ENCODE measurements at regions not wholly inside any gene's neighbourhood (a gene's known extent, or its start where the extent isn't known, plus 50 kb on each side); places are given as distances from the start of the nearest gene placed in this dataset.
"Not testable (repeated sequence)": the region's sequence is repeated elsewhere in the genome, so short reads cannot be mapped to it uniquely, and the experiment has no call there.

DNA sequence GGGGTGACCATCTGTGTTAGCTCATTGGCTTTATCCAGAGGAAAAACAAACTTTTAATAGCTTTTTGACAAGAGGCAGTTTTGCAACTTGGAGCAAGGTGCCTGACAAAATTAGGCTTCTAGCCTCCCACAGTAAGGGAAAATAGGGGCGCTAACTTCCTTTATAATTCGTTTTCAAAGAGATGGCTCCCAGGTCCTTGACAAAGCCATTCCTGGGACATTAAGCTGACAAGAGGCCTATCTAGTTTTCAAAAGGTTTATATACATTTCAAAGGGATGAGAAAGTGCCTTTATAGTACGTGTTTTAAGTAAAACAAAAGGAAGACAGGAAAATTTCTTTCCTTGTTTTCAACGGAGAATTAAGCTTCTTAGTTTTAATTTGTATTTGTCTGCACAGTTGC is 159.4 kb upstream of the GCFC2 start:
- H3K36me3 ChIP-seq = no peaks in the 10 kb centered on the region
- no peaks in the 10 kb centered on the region for H3K9me3 ChIP-seq
- no peaks in the 10 kb centered on the region for H3K4me1 ChIP-seq
- H4K20me1 ChIP-seq = no peaks in the 10 kb centered on the region
- H3K4me2 ChIP-seq = no peak overlapping the region
- H3K9ac ChIP-seq = no peak overlapping the region
- no peak overlapping the region for H3K27ac ChIP-seq
- TF ChIP-seq Cebpa-rat (IDR thresholded peaks at IDR 0.05) = no peak
- H3K27me3 ChIP-seq = no peaks in the 10 kb centered on the region
- H3K4me3 ChIP-seq = no peak overlapping the region

DNA sequence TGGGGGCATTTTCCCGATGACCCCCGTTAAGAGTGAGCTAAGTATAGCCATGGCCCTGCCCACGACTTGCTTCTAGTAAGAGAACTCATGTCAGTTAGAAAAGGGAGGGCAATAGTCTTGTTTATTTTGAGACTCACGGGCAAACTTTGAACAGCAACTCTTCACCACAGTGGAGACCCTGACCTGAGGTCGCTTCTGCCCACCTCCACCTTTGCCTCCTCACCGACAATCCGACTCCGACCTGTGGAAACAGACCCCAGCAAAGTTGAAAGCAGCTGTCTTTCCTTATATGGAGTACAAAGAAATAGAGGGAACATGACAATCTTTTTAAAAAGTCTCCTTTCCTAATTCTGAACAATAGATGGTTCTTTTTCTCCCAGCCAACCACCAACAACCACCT is 155.0 kb upstream of the GCFC2 start:
- Histone ChIP-seq H3K27me3 (no peaks in the 10 kb centered on the region), H3K4me3 (no peak overlapping the region), H3K9me3 (no peaks in the 10 kb centered on the region), H4K20me1 (no peaks in the 10 kb centered on the region), H3K4me1 (no peaks in the 10 kb centered on the region), H3K27ac (no peak overlapping the region), H3K36me3 (no peaks in the 10 kb centered on the region), H3K9ac (no peak overlapping the region), H3K4me2 (no peak overlapping the region)
- TF ChIP-seq Cebpa-rat (IDR thresholded peaks at IDR 0.05) = no peak

DNA sequence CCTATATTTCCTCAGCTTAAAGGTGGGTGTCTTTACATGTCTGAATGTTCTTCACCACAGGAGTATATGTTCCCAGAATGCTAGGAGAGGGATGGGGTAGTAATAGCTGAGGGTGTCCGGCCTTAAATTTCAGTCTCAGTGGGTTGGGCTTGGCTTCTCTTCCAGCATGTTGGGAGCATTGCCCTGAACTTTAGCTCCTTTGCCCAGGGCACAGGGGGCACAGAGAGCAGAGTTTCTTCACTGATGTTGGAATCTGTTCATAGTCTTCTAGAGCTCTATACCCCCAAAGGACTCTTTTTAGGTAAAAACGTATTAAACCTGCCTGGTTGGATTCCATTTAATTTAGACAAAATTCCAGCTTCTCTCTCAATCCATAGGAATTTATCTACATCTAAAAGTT is 154.4 kb upstream of the GCFC2 start:
- no peaks in the 10 kb centered on the region for H3K27me3 ChIP-seq
- TF ChIP-seq Cebpa-rat (IDR thresholded peaks at IDR 0.05) = no peak
- no peak overlapping the region for H3K4me3 ChIP-seq
- H3K4me1 ChIP-seq = no peaks in the 10 kb centered on the region
- H3K9ac ChIP-seq = no peak overlapping the region
- no peaks in the 10 kb centered on the region for H3K9me3 ChIP-seq
- no peaks in the 10 kb centered on the region for H3K36me3 ChIP-seq
- no peak overlapping the region for H3K4me2 ChIP-seq
- no peak overlapping the region for H3K27ac ChIP-seq
- no peaks in the 10 kb centered on the region for H4K20me1 ChIP-seq

DNA sequence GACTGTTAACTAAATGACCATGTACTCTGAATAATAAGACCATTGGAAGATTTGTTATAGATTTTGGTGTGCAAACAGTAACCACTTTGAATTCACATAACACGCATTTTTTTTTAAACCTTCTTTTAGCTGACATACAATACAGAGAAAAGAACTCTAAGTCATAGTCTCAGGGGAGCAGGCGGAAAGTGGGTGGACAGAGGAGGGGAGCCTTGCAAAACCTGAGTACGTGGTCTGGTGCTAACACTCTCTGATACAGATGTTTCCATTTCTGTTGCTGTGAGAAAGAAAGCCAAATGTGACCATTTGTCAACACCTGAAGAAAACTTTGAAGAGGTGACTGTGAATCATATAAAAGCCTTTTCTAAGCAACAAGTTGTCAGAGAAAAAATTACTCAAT is 151.8 kb upstream of the GCFC2 start:
- no peak overlapping the region for H3K9ac ChIP-seq
- H3K27me3 ChIP-seq = no peaks in the 10 kb centered on the region
- no peak overlapping the region for H3K4me2 ChIP-seq
- no peaks in the 10 kb centered on the region for H3K36me3 ChIP-seq
- H3K4me1 ChIP-seq = no peaks in the 10 kb centered on the region
- TF ChIP-seq Cebpa-rat (IDR thresholded peaks at IDR 0.05) = no peak
- no peaks in the 10 kb centered on the region for H4K20me1 ChIP-seq
- H3K9me3 ChIP-seq = no peaks in the 10 kb centered on the region
- no peak overlapping the region for H3K4me3 ChIP-seq
- H3K27ac ChIP-seq = no peak overlapping the region

- no peaks in the 10 kb centered on the region for H3K36me3 ChIP-seq
- TF ChIP-seq Cebpa-rat (IDR thresholded peaks at IDR 0.05) = no peak
- no peaks in the 10 kb centered on the region for H4K20me1 ChIP-seq
- no peaks in the 10 kb centered on the region for H3K4me1 ChIP-seq
- H3K4me3 ChIP-seq = no peak overlapping the region
- peaks cover 19% of the 10 kb centered on the region for H3K9me3 ChIP-seq
- no peak overlapping the region for H3K27ac ChIP-seq
- no peak overlapping the region for H3K4me2 ChIP-seq
- no peak overlapping the region for H3K9ac ChIP-seq
- H3K27me3 ChIP-seq = no peaks in the 10 kb centered on the region
Observed at GRCh38 chr2:75853436-75853835, 142.7 kb upstream of the GCFC2 start.

GRCh38 chr2:75852639-75853038 is 141.9 kb upstream of the GCFC2 start:
- no peak for TF ChIP-seq Cebpa-rat (IDR thresholded peaks at IDR 0.05)
- no peak overlapping the region for H3K4me2 ChIP-seq
- H3K9me3 ChIP-seq = peaks cover 19% of the 10 kb centered on the region
- no peaks in the 10 kb centered on the region for H3K36me3 ChIP-seq
- no peaks in the 10 kb centered on the region for H4K20me1 ChIP-seq
- no peak overlapping the region for H3K9ac ChIP-seq
- no peaks in the 10 kb centered on the region for H3K27me3 ChIP-seq
- no peak overlapping the region for H3K27ac ChIP-seq
- no peak overlapping the region for H3K4me3 ChIP-seq
- no peaks in the 10 kb centered on the region for H3K4me1 ChIP-seq

DNA sequence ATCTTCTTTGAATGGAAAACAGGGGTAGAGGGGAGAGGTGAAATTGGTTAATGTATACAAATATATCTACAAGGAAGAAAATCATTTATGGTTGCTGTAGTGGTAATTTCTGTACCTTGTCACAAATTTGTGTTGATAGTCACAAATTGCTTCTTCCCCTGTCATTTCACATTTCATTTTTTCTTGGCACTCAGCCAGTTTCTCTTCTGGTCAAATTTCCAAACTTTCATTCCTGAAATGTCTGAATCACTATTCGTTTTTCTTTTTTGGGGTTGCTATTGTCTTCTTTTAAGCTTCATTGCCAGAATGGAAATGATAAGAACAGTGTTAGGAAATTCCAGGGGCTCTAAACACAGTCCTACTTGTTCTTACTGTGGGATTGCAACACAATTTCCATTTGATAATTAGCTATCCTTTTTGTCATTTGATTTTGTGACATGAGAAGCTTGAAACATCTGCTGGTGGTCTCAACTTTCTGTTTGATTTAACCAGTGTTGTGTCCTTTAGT is 136.0 kb upstream of the GCFC2 start:
- Histone ChIP-seq H3K4me2 (no peak overlapping the region), H3K36me3 (no peaks in the 10 kb centered on the region), H3K27ac (no peak overlapping the region), H3K4me3 (no peak overlapping the region), H3K27me3 (no peaks in the 10 kb centered on the region), H3K4me1 (no peaks in the 10 kb centered on the region), H4K20me1 (no peaks in the 10 kb centered on the region), H3K9me3 (no peaks in the 10 kb centered on the region), H3K9ac (no peak overlapping the region)
- no peak for TF ChIP-seq Cebpa-rat (IDR thresholded peaks at IDR 0.05)

DNA sequence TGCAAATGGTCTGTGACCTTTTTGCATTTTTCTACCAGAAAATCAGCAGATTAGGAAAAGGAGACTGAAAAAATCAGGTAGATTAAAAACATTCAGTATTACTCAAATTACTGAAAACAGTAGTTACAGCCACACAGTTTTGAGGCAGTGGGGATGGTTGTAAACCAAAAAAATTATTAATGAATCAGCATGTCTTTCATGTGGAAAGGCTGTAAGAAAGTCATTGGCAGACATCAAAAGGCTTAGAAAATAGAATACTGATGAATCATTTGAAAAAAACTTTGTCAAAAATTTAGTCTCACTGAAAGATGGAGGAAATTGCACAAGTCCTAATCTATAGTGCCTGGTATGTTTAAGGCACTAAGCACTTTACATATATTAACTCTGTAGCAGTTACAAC is 133.9 kb upstream of the GCFC2 start:
- Histone ChIP-seq H3K27me3 (no peaks in the 10 kb centered on the region), H3K4me3 (no peak overlapping the region), H3K4me2 (no peak overlapping the region), H4K20me1 (no peaks in the 10 kb centered on the region), H3K9me3 (no peaks in the 10 kb centered on the region), H3K4me1 (no peaks in the 10 kb centered on the region), H3K36me3 (no peaks in the 10 kb centered on the region), H3K27ac (no peak overlapping the region), H3K9ac (no peak overlapping the region)
- TF ChIP-seq Cebpa-rat (IDR thresholded peaks at IDR 0.05) = no peak

DNA sequence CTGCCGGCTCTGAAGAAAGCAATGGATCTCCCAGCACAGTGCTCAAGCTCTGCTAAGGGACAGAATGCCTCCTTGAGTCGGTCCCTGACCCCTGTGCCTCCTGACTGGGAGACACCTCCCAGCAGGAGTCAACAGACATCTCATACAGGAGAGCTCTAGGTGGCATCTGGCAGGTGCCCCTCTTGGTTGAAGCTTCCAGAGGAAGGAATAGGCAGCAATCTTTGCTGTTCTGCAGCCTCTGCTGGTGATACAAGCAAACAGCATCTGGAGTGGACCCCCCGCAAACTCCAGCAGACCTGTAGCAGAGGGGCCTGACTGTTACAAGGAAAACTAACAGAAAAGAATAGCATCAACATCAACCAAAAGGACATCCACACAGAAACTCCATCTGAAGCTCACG is 123.9 kb upstream of the GCFC2 start:
- H3K4me3 ChIP-seq, H3K27me3 ChIP-seq, H3K27ac ChIP-seq, H3K4me2 ChIP-seq, H3K9me3 ChIP-seq, H3K4me1 ChIP-seq, H3K9ac ChIP-seq, H3K36me3 ChIP-seq, H4K20me1 ChIP-seq: not testable (repeated sequence)

DNA sequence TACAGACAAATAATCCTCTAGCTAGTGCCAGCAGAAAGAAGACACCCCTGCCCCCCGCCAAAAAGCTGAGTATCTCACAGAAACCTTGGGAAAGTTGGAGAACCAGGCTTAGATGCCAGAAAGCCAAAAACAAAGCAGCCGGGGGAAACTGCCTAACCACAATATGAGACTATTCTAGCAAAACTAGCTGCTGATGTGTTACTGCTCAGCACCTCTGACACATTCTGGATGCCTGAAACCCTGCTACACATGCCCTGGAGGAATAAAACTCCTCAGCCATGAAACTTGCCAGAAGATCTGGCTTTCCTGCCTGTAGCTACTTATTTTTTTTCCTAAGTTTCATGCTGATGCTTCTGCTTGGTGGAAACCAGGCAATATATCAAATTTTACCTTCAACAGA is 122.7 kb upstream of the GCFC2 start:
- no peak overlapping the region for H3K9ac ChIP-seq
- no peaks in the 10 kb centered on the region for H3K4me1 ChIP-seq
- H3K4me3 ChIP-seq = no peak overlapping the region
- TF ChIP-seq Cebpa-rat (IDR thresholded peaks at IDR 0.05) = no peak
- H3K9me3 ChIP-seq = 0 out of 2 replicates have a peak, but pooled peaks cover 5% of the 10 kb centered on the region
- no peak overlapping the region for H3K27ac ChIP-seq
- no peak overlapping the region for H3K4me2 ChIP-seq
- no peaks in the 10 kb centered on the region for H3K36me3 ChIP-seq
- no peaks in the 10 kb centered on the region for H3K27me3 ChIP-seq
- H4K20me1 ChIP-seq = no peaks in the 10 kb centered on the region

DNA sequence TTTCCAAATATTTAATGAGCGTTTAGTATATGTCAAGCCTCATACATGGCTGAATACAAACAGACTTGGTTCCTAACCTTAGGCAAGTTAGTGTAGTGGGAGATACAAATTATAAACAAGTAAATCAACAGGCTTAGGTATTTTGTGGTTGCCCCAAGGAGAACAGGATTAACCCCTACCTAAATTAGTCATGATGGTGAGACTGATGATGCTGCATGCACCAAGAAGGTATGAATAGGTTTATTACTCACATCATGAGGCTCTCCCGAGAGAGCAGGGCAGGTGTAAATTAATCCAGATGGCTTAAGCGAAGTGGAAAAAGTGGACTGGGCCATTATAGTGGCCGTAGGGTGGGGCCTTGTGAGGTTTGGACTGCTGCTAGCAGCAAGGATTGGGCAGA is 118.1 kb upstream of the GCFC2 start:
- Histone ChIP-seq H3K9ac (no peak overlapping the region), H3K4me1 (no peaks in the 10 kb centered on the region), H3K36me3 (no peaks in the 10 kb centered on the region), H3K27me3 (no peaks in the 10 kb centered on the region), H3K4me2 (no peak overlapping the region), H3K9me3 (peaks cover 7% of the 10 kb centered on the region; the same call in 1 of the 2 replicates), H3K4me3 (no peak overlapping the region), H3K27ac (no peak overlapping the region), H4K20me1 (no peaks in the 10 kb centered on the region)
- no peak for TF ChIP-seq Cebpa-rat (IDR thresholded peaks at IDR 0.05)

GRCh38 chr2:75823515-75823914 is 112.8 kb upstream of the GCFC2 start:
- H3K4me2 ChIP-seq, H3K27ac ChIP-seq, H3K4me1 ChIP-seq, H3K27me3 ChIP-seq, H3K4me3 ChIP-seq, H3K36me3 ChIP-seq, H4K20me1 ChIP-seq, H3K9ac ChIP-seq, H3K9me3 ChIP-seq: not testable (repeated sequence)

Measured in BLaER1 (cell line).